HL-60 (cell line): ENCODE measurements at regions not wholly inside any gene's neighbourhood (a gene's known extent, or its start where the extent isn't known, plus 50 kb on each side); places are given as distances from the start of the nearest gene placed in this dataset.

Experiments
- DNase-seq, 2 experiments: peaks; one replicate each; pipeline ENCODE4 v3.0.0-alpha.2; 2010 to 2020; ENCODE audit warnings: low read depth in 1 of 2, low spot score in 1 of 2
- H3K27ac ChIP-seq: fragments of 250-450 bp; sonication (Bioruptor Pico); replicated peaks from 2 replicates; pipeline ENCODE4 v1.5.1; 2020; ENCODE audit warnings: mild to moderate bottlenecking, moderate library complexity
- H3K27me3 ChIP-seq: fragments of 250-450 bp; sonication (Bioruptor Pico); 2 replicates; pipeline ENCODE4 v1.5.1; 2021; ENCODE audit warnings: mild to moderate bottlenecking, moderate library complexity; ENCODE audit not compliant: insufficient read depth, poor library complexity, severe bottlenecking
- H3K4me3 ChIP-seq: replicated peaks from 2 replicates; pipeline ENCODE4 v1.5.1; 2011; ENCODE audit warnings: mild to moderate bottlenecking, control low read depth, low read length; ENCODE audit not compliant: insufficient read depth
- GABPA ChIP-seq: IDR thresholded peaks from 2 replicates; pipeline ENCODE4 v1.6.1; 2012; ENCODE audit warnings: low read depth
- POLR2AphosphoS5 ChIP-seq: IDR thresholded peaks from 2 replicates; pipeline ENCODE4 v1.6.1; 2012; ENCODE audit warnings: low read depth
- REST ChIP-seq: IDR thresholded peaks from 2 replicates; pipeline ENCODE4 v1.6.1; 2012; ENCODE audit warnings: low read depth; ENCODE audit not compliant: insufficient replicate concordance
- SPI1 ChIP-seq: IDR thresholded peaks from 2 replicates; pipeline ENCODE4 v1.6.1; 2012; ENCODE audit warnings: low read depth, mild to moderate bottlenecking, borderline replicate concordance
- TF ChIP-seq, protein P1 (sequence below): IDR thresholded peaks from one replicate; pipeline ENCODE4 v1.5.1; 2011; ENCODE audit warnings: low read length, control low read depth, inconsistent platforms; ENCODE audit not compliant: insufficient read depth

DNA sequence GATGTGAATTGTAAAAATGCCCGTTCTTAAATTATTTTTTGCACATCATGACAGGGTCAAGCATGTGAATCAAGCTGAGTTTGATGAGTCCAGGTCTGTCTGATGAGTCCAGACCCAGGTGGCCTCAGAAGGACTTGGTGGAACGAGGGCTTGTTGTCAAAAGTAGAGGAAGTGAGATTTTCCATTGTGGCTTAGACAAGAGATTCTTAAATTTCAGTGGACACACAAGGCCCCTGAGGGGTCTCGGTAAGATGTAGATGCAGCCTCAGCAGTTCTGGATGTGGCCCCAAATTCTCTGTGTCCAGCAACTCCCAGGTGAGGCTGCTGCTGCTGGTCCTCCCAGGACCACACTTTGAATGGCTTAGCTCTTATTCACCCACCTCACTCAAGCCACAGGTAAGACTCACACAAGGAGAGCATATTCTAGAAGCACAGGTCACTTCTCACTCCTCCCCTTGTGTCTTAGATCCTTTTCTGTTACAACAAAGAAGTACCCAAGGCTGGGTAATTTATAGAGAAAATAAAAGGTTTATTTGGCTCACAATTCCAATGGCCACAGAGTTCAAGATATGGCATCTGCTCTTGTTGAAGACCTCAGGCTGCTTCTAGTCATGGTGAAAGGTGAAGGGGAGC lies 98.8 kb downstream of the GGTLC2 start:
- no peak for TF ChIP-seq GABPA
- TF ChIP-seq REST = no peak
- TF ChIP-seq SPI1 = no peak
- TF ChIP-seq, protein P1, sequence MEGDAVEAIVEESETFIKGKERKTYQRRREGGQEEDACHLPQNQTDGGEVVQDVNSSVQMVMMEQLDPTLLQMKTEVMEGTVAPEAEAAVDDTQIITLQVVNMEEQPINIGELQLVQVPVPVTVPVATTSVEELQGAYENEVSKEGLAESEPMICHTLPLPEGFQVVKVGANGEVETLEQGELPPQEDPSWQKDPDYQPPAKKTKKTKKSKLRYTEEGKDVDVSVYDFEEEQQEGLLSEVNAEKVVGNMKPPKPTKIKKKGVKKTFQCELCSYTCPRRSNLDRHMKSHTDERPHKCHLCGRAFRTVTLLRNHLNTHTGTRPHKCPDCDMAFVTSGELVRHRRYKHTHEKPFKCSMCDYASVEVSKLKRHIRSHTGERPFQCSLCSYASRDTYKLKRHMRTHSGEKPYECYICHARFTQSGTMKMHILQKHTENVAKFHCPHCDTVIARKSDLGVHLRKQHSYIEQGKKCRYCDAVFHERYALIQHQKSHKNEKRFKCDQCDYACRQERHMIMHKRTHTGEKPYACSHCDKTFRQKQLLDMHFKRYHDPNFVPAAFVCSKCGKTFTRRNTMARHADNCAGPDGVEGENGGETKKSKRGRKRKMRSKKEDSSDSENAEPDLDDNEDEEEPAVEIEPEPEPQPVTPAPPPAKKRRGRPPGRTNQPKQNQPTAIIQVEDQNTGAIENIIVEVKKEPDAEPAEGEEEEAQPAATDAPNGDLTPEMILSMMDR = no peak
- TF ChIP-seq POLR2AphosphoS5 = no peak
- Histone ChIP-seq H3K27ac (no peak overlapping the region), H3K27me3 (peaks cover 8% of the 10 kb centered on the region), H3K4me3 (no peak overlapping the region)
- no peak for DNase-seq

GRCh38 chr22:22744412-22745224 lies 100.2 kb downstream of the GGTLC2 start:
- H3K27ac ChIP-seq = no peak overlapping the region
- DNase-seq = no peak
- H3K27me3 ChIP-seq = peaks cover 8% of the 10 kb centered on the region
- no peak overlapping the region for H3K4me3 ChIP-seq
- no peak for TF ChIP-seq GABPA
- no peak for TF ChIP-seq SPI1
- no peak for TF ChIP-seq POLR2AphosphoS5
- TF ChIP-seq REST = no peak
- TF ChIP-seq, protein P1 = no peak

DNA sequence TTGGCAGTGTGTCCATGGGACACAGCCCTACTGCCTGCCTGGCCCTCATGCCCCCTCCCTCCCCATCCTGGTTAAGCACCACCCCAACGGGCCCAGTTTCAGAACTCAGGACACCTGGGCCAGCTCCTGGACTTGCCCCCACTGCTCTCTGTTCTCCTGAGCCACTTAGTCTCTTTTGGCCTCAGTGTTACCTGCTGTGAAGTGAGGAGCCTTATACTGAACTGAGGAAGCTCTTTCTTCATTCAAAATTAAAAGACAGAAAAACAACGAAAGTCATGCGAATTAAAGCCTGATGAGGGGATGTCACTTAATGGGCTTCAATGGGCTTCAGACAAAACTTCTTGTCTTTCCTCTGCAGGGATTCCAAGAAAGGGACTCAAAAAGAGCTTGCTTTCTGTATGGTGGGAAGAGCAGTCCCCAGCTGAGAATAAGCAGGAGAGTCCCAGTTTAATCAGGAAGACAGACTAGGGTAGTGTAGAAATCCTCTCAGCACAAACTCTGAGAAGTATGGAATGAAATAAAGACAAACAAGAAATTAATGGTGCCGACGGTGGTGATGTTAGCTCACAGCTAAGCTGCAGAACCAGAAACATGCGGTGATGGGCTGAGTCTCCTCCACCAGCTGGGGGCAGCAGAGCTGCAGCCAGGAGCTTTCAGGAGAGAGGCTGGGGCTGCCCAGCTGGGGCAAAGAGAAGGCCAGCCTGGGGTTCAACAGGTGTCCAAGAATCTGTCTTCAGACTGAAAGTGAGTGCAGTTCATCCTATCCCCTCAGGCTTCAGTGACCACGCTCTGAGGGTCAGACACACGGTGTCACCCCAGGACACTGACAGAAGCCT lies 101.0 kb downstream of the GGTLC2 start:
- TF ChIP-seq, protein P1 = peak; percentile 91
- TF ChIP-seq POLR2AphosphoS5 (no peak), REST (no peak), GABPA (no peak)
- peaks cover 8% of the 10 kb centered on the region for H3K27me3 ChIP-seq
- H3K27ac ChIP-seq = no peak overlapping the region
- peak in 1 of 2 experiments; percentile 36 for DNase-seq
- no peak overlapping the region for H3K4me3 ChIP-seq
